GM11168 (cell line): ENCODE measurements at regions not wholly inside any gene's neighbourhood (a gene's known extent, or its start where the extent isn't known, plus 50 kb on each side); places are given as distances from the start of the nearest gene placed in this dataset.

Experiments
- in situ Hi-C: fragments of 300-500 bp; cut with MboI; formaldehyde crosslinking; loops from one replicate; pipeline ENCODE4 v1.12.0; 2022; ENCODE audit warnings: low sequenced_read_pairs; ENCODE audit not compliant: unreplicated experiment

DNA sequence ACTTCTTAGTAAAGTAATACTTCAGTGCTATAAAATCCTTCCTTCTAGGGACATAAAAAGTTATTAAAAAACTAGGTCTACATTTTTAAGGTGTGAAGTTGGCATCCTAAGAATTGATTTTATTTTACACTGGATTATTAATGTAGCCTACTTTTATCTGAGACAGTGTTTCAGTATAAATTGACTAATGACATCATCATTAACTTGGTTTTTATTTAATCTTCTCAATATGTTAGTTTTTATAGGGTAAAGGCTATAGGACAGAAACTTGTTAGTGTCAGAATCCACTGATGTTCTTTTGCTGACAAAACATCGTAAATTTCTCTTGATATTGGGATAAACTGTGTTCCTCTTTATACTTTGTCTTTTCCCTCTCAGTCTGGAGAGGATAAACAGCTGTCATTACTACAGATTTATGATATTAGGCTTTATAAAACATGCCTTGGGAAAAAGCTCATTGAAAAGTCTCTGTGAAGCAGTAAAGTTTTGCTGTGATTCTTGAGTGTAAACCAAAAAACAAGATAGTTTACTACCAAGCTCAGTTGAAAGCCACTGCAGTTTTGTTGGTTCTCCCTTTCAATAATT lies 569.9 kb downstream of the EPHA4 start:
- in situ Hi-C loops = no loop called here

DNA sequence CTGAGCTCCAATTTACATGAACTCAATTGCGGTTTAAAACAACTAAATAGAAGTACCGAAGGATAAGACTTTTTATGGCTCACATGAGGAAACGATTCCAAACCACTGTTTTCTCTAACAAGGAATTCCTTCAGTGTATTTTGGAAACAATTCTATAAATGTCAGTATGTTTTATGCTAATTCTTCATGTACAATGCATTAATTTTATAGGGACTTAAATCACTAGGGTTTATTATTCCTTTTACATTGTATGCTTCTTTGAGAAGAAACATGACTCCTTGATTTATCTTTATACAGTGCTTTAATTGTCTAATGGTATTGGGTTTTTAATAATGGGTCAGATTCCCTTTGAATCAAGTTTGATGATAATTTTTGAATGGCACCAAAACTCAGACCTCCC lies 566.8 kb downstream of the EPHA4 start:
- in situ Hi-C loops = no loop called here

DNA sequence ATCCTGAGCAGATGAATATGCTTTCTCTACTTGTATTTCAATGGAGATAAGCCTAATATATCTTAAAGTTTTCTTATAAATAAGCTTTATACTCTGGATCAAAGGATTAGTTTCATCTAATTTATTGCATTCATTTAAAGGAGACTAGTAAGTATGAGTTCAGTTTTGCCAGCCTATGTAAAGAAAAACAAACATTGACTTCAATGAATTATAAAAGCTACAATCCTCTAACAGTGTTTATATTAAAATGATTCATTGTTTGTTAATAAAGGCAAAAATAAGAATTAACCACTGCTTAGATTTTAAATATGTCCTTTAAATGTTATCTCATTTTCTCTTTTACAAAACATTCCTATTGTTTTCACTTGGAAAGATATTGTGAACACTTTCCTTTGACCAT lies 566.0 kb downstream of the EPHA4 start:
- in situ Hi-C loops = no loop called here

DNA sequence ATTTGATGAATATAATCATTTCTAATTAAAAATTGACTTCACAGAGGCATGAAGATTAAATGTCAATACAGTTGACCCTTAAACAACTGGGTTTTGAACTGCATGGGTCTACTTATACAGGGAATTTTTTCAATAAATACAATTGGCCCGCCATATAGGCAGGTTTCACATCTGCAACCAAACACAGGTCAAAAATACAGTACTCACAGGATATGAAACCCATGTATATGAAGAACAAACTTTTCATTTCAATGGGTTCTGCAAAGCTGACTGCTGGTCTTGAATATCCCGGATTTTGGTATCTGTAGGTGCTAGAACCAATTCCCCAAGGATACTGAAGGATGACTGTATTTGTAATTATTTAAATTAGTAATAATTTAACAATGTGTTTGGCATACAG lies 555.6 kb downstream of the EPHA4 start:
- in situ Hi-C loops = no loop called here

DNA sequence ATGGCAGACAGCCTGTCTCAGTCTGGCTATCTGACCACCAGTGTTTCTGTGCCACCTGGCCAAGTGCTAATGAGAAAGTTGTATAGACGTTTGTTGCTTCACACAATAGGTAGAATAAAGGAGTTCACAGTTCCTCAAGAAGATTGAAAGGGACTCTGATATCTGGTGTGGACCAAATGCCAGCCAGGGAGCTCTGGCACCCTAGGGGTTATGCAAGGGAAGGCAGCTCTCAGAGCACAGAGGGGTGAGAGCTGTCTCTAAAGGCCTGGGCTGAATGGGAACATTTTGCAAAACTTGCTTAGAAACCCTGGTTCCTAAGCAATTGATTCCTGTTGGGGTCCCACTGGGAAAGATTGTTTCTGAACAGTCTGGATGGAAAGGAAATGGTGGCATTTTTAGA lies 553.8 kb downstream of the EPHA4 start:
- in situ Hi-C loops = no loop called here

DNA sequence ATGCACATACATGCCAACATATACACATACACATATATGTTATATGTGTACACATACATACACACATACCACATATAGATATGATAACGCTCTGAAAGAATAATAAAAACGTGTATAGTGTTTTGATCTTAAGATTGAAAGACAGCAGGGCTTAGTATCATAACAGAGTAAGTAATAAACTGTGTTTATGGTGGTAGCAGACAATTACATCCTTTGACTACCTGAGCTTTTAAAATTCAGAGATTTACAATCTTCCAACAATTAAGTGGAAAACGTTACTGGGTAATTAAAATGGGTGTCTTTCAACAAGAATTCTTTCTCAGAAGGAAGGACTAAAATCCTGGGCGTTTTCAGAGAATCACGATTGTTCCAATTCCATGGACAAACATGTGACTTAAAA lies 552.4 kb downstream of the EPHA4 start:
- in situ Hi-C loops = no loop called here

DNA sequence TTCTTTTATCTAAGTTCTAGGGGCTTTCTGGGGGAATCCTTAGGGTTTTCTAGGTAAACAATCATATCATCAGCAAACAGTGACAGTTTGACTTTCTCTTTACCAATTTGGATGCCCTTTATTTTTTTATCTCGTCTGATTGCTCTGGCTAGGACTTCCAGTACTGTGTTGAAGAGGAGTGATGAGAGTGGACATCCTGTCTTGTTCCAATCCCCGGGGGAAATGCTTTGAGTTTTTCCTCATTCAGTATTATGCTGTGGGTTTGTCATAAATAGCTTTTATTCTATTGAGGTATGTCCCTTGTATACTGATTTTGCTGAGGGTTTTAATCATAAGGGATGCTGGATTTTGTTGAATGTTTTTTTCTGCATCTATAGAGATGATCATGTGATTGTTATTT lies 549.5 kb downstream of the EPHA4 start:
- in situ Hi-C loops = no loop called here

DNA sequence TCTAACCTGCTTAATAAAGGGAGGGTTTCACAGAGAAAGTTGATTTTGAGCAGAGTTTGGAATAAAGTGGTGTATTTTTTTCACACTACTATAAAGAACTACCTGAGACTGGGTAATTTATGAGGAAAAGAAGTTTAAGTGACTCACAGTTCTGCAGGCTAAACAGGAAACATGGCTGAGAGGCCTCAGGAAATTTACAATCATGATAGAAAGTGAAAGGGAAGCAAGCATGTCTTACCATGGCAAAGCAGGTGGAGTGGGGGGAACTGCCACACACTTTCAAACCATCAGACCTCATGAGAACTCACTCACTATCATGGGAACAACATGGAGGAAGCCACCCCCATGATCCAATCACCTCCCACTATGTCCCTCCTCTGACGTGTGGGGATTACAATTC lies 546.7 kb downstream of the EPHA4 start:
- in situ Hi-C loops = no loop called here

DNA sequence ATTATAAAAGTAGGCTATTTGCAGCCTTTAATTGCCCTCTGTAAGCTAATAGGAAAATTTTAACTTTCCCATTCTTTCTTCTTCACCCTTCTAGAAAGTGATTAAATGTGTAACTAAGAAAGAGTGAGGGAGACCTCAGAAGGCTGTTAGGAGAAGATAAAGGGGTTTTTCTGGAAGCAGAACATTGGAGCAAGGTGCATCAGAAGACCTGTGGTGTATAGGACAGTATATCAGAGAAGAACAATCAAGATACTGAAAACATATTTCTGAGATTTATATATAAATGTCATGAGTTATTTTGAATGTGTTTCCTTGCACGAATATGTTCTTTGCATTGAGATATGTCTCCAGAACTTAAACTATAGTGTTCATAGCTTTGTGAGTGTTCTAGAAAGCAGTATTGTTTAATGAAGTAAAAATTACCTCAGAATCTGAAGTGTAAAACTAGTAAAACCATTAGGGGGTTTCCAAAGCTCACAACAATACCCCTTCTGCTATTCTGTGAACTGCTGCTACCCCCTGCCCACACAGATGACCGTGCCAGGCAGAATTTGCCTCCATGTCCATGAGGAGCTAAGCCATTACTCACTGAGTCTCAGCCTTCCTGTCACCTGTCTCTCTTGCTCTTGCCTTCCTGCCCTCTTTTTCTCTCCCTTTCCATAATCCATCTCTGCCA lies 537.9 kb downstream of the EPHA4 start:
- in situ Hi-C loops = no loop called here

DNA sequence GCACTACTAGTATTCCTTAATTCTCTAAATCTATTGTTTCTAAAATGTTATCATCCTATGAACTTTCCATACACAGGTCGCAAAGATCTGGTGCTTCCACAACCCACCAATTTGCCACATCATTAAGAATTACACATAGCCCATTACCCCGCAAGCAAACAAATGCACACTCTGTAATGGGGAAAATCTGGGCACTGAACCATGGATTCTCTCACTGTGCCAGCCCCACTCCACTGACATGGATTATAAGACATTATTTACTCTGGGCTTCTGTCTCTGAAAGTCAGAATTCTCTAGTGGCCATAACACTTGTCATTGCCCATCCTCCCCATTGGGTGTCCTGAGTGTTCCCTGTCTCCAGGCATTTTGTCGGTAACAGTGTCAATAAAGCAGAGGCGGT lies 537.1 kb downstream of the EPHA4 start:
- in situ Hi-C loops = no loop called here

DNA sequence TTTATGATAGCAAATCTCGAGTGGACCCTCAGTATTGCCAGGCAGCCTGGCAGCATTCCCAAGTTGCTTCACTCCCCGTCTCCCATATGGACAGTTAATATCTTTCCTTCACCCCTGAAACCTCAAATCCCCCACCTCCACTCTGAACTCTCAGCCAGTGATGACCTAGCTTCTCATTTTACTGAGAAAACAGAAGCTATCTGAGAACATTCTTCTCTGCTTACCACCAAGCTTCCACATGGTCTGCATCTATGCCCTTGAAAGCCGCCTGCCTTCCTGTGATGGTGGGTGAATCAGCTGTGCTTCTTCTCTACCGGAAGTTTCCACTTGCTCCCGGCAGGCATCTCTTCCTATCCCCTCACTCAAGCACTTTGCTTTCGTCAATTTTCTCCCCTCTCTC lies 529.2 kb downstream of the EPHA4 start:
- in situ Hi-C loops = no loop called here

DNA sequence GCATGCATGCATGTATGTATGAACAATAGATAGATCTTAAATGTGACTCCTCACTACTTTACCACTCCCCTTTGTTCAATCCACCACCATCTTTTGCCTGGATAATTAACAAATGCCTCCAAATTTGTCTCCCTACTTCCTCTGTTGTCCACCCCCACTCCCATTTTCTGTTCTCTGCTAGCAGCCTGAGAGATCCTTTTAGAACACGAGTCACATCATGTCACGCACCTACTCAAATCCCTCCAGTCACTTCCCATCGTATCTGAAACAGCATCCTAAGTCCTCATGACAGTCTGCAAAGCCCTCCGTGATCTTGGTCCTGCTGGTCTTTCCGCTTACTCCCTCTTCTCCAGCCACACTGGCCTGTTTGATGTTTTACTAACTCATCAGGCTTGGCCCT lies 527.3 kb downstream of the EPHA4 start:
- in situ Hi-C loops = no loop called here

DNA sequence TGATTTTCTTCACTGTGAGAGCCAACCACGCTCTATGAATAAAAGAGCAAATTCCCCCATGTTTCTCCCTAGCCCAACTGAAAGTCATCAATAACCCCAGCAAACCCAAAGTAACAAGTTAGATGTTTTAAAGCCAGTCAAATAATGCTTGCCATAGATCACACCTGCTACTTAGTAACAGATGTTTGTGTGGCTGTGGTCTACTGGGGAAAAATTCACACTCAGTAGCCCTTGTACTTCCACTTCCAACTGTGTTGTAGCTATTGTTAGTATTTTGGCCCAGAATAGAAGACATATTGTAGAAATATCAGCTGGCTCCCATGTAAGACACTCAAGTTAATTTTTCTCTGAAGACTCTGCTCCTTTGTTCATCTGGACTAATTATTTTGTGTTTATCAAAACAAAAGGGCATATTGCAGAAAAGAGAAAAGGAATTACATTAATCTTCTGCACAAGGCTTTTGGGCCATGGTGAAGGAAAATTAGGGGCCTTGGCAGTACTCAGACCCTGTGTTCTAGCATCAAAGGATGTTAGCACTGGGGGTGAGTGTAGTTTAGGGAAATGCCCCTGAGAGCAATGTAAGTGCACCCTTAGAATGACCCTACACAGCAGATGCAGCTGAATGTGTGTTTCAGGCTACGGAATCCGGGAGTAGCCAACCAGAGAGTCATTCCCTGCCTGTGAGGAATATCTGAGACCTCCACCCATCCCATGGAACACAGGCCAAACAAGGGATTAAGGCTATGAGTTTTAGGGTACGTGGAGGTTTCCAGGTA lies 521.9 kb downstream of the EPHA4 start:
- in situ Hi-C loops = no loop called here

DNA sequence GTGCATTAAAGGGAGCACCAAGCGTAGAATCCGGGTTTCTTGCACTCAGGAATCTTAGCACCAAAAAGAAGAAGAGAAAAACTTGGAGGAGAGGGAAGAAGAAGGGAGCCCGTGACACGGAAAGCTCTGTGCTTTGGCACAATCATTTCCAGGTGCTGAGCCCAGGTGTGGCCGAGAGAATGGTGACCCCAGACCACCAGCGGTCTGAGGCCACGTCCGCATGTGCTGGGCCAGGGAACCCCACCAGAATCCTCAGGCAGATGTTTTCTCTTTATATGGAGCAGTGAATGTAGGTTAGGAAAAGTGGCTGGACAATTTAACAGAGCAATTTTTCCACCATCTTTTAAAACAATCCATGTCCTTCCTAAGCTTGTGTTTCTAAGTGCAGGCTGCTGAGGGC lies 520.9 kb downstream of the EPHA4 start:
- in situ Hi-C loops = no loop called here

DNA sequence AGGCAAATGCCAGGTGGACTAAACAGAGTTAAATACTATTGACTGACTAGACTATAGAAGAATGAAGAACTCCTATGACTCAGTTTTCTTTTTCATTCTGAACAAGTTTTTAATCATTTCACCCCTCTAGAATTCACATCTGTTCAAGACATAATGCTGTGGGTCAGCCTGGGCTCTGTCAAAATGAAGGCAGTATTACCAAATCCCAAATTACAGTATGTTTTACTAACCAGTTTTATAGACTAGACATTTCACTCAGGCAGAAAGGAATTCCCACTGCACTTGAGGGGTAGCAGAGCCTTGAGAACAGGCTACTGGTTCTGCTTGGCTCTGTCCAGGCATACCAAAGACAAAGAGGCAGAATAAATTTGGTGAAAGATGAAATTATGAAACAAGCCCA lies 511.7 kb downstream of the EPHA4 start:
- in situ Hi-C loops = no loop called here

DNA sequence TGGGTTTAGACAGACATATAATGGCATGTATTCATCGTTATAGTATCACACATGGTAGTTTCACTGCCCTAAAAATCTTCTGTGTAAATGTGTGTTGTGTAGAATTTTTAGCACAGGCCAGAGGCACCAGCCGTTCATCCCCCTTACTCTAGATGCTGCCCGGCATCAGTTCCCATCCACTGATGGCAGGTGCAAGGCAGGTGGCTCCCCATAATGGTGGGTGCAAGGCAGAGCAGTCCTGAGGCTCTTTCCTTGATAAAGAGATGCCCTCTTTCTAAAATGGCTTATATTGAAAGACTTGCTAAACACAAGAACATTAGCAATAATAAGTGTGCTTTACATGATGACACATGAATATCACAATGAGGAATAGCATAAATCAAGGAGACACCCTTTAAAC lies 508.5 kb downstream of the EPHA4 start:
- in situ Hi-C loops = no loop called here

DNA sequence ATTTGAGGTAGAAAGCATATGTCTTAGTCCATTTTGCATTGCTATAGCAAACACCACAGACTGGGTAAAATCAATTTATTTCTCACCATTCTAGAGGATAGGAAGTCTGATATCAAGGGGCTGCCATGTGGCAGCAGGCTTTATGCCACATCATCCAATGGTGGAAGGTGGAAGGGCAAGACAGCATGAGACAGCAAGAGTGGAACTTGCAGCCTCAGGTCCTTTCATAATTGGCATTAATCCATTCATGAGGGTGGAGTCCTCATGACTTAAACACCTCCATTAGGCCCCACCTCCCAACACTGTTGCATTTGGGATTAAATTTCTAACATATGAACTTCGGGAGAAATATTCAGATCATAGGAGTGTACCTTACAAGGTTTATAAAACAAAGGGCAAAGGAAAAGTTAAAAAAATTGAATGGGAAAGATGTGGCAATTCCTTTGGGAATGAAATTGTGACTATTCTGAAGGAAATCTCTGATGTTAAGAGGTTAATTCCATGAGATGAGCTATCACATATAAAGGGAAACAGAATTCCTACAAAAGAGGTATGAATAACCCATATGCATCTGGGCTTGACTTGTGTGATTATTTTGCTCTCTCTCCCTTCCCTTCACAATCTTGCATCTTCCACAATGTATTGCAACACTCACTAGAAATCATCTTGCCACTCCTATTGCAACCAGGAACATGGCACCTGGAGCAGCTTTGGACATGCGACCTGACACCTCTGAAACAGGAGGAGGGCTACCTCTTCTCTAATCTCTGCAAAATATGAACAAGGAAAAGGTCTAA lies 507.8 kb downstream of the EPHA4 start:
- in situ Hi-C loops = no loop called here

DNA sequence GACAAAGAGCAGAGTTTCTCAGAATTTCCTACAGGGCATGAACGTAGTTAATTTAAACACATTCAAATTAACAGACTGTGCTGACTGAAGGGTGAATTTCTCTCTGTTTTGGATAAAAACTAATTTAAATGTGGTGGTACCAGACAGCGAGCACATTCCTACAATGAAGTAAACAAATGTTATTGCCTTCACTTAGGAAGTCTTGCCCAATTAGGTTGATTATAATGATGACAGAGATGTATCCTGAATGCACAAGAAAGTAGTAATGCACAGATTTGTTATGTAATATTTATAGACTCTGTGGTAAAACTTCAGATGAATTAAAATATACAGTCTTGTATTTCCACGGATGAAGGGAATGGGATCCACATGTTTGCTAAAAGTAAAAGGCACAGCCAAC lies 507.2 kb downstream of the EPHA4 start:
- in situ Hi-C loops = no loop called here

DNA sequence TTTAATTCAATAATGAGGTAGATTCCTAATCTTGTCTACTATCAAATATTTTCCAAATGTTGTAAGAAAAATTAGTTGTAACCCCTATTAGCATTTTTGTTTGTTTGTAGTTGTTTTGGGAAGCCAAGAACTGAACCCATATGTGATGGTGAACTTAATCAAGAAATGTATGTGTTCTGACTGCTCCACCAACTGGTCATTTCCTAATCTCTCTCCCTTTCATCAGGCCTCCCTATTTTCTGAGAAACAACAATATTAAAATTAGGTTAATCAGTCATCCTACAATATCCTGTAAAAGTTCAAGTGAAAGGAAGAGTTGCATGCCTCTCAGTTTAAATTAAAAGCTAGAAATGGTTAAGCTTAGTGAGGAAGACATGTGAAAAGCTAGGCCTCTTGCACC lies 504.0 kb downstream of the EPHA4 start:
- in situ Hi-C loops = no loop called here

DNA sequence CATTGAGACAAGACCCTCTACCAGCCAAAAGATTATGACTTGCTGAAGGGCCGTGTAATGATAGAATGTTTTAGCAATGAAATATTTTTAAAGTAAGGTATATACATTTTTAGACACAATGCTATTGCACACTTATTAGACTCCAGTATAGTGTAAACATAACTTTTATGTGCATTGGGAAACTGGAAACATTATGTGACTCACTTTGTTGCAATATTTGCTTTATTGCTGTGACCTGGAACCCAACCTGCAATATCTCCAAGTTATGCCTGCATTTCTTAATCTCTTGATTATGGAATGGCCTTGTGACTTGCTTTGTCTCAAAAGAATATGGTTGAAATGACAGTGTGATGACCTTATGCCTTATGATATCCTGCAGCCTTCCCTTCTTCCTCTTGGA lies 502.0 kb downstream of the EPHA4 start:
- in situ Hi-C loops = no loop called here
